ENCODE measurements at regions not wholly inside any gene's neighbourhood (a gene's known extent, or its start where the extent isn't known, plus 50 kb on each side); places are given as distances from the start of the nearest gene placed in this dataset.

DNA sequence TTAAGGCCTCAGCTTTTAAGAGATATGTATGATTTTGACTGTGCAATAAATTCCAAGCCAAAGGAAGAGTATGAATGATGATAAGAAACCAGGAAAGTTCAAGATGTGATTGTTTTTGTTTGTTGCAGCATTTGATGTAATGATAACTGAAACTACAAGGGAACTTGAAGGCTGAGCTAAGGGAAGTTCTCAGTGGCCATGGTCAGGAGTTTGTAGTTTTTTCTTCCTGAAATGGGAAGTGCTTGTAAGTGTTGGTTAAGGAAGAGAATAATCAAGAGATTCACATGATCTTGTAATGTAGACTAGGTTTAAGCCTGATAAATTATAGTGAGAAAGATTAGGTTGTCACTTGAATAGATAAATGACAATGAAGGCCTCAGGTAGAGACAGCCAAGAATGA is 53.4 kb downstream of the PTCHD4 start:
- DNase-seq (ENCODE audit: low spot score) = no peak

DNA sequence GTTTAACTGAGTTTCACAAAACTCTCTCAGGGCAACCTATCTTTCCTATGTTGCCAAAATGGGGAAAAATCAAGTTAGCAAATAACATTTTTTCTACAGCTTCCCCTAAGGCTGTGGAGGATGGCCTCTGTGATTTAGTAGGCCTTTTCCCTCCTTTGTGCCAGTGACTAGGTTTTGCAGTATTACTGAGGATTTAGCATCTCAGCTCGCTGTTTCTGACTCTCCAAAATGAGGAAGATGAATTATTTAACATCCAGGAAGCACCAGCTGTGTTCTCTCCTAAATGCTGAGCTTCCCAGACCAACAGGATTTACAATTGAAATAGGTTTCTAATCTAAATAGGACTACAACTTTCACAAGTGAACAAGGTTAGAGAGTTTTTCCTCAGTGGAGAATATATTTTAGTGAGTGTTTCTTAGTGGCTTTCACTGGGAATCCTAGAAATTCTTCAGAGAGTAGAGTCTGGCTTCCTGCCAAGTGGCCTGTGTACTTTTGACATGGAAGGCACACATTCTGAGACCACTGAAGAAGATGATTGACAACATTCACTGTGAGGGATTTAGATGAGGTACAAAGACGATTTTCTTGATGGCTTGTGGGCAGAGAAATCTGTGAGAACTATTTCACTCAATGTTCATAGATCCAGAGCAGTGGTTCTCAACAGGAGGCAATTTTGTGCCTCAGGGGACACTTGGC is 62.4 kb downstream of the PTCHD4 start:
- no peak for DNase-seq (ENCODE audit: low spot score)

DNA sequence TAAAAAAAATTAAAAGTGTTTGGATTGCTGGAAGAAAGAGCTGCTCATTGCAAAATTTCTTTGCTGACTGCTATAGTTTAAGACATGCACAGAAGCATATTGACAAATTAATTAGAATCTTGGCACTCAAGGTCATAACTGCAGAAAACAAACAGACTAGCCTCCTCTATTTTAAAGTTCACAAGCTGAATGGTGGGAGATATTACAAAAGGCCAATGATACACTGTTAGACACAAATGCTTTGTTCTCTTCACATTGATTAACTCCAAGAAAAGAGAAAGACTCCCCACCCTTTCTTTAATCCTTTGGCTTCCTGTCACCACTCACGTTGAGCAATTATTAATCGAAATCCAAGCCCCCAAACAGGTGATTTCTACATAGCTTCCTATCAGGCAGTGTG is 69.1 kb downstream of the PTCHD4 start:
- no peak for DNase-seq (ENCODE audit: low spot score)

DNA sequence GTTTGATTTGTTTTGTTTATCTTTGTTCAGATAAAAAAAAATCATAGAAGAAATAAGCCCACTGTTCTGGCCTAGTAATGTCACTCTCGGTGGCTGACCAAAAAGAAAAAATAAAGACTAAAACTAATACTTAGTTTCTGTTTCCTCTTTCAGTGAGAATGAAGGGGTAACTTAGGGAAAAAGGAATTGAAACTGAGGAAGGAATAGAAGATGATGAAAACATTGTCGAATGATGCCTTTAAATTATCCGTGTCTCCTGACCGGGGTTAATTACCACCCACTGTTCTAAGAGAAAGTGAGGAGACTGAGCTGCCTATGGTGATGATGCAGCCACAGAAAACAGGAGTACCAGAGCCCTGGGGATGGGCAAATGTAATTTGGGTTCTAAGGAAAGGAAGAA is 73.1 kb downstream of the PTCHD4 start:
- DNase-seq (ENCODE audit: low spot score) = no peak

DNA sequence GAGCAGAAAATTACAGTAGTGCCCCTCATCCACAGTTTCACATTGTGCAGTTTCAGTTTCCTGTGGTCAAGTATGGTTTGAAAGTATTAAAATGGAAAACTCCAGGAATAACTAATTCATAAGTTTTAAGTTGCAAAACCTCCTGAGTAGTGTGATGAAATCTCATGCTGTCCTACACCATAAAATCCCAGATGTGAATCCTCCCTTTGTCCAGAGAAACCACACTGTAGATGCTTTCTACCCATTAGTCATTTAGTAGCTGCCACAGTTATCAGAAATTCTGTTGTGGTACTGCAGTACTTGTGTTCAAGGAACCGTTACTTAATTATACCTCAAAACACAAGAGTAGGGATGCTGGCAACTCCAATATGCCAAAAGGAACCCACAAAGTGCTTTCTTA is 74.7 kb downstream of the PTCHD4 start:
- DNase-seq (ENCODE audit: low spot score) = no peak

DNA sequence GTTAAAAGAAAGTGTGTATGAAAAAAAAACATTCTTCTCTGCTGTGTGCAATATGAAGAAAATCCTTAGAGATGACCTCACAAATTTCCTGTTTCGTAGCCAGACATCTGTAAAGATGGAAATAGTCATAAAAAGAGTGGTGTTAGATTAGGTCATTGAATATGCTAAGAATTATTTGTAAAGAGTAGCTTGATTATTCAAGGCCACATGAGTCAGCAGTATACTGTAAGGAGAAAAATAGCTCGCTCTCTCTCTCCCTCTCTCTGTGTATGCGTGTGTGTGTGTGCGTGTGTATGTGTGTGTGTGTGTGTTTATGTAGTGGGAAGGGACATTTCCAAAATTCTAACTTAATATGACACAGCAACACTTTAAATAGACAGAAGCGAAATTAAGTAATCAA is 78.8 kb downstream of the PTCHD4 start:
- DNase-seq (ENCODE audit: low spot score) = no peak

DNA sequence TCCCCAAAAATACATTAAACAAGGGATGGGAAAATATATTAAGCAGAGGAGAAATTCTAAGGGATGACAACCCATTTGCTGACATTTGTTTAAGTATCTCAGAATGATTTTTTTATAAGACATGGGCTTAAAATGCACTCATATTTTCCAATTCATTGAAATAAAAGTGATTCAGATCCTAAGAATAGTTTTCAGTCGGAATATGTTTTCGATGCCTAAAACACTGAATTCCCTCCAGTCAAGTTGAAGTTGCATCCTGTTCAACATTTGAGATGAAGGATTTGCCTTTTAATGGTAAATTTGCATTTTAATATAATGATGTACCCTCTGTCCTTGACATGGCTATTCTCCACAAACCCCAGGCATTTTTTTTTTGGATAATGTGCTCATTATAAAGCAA is 79.3 kb downstream of the PTCHD4 start:
- no peak for DNase-seq (ENCODE audit: low spot score)

DNA sequence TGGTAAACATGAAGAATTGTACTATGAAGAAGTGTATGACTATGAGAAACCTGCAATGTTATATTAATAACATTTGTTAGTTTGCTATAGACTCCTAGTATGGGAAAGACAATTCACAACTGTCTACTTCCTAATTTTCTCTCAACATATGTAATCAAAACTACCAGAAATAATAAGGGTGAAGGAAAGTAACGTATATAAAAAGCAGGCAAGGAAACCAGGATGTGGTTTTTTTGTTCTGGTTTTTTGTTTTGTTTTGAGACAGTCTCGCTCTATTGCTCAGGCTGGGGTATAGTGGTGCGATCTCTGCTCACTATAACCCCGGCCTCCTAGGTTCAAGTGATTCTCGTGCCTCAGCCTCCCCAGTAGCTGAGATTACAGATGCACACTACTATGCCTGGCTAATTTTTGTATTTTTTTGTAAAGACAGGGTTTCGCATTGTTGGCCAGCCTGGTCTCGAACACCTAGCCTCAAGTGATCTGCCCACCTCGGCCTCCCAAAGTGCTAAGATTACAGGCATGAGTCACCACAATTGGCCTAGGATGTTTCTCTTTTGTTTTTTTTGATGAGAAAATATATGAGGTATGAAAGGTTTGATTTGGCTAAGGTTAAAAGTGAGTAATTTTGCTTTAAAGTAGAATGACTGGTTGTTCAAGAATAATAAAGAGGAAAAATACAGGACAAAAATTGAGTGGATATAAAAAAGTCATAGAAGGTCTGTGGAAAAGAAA is 83.1 kb downstream of the PTCHD4 start:
- DNase-seq (ENCODE audit: low spot score) = no peak

DNA sequence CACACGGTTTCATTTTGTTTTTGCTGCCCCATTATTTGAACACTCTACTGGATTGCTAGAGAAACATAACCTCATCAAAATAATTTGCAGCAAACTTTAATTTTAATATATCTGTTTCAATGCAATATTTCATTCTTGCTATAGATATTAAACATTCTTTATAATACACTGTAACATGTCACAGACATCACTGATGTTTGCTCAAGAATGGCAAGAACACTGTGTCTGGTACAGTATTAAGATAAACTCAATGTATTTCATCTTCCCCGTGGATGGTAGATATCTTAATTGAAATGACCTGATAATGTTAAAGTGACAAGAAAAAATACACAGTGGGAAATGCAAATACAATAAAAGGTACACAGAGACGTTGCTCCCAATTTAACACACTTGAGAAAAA is 86.0 kb downstream of the PTCHD4 start:
- DNase-seq (ENCODE audit: low spot score) = no peak

DNA sequence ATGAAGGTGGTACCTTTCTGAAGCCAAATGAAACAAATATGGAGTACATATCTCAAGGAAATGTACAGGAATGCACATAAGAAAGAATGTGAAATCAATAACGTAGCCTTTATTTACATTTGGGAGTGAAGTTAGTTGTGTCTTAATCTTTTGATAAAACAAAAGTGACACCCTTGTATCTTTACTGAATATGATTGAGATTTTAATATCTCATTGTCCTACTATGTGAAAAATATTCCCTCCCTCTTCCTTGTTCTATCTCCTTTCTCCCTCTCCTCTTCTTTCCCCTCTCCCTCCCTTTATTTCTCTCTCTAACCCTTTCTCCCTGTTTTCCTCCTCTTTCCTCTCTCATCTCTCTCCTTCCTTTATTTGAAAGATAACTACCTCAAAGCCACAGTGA is 89.1 kb downstream of the PTCHD4 start:
- no peak for DNase-seq (ENCODE audit: low spot score)

DNA sequence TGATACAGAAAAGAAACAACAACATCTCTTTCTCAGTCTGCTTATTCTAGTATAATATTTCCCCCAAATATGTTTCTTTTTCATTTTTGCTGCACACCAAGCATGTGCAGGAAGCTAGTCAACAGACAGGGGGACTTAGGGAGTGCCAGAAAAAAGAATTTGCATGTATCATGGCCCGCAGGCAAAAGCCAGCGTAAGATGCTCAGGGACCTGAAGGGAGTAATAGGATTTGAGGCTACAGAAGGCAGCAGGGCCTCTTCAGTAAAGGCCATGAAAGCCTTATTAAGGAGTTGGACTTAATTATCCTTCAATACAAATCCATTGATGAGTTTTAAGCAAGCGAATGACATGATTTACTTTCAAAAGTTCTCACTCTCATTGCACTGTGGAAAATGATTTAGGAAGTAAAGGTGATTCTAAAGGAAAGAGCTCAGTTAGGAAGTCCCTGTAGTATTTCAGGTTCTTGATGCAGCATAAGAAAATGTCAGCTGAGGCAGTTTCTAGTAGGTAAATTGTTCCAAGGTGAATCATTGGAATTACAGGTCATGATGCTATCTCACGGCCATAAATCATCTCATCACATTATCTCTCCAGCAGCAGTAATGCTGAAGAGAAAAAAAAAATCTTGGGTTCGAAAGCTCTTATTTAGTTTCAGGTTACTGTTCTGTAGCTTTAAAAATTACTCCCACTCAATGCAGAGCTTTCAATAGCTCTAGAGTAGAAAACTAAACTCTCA is 94.8 kb downstream of the PTCHD4 start:
- DNase-seq (ENCODE audit: low spot score) = no peak

DNA sequence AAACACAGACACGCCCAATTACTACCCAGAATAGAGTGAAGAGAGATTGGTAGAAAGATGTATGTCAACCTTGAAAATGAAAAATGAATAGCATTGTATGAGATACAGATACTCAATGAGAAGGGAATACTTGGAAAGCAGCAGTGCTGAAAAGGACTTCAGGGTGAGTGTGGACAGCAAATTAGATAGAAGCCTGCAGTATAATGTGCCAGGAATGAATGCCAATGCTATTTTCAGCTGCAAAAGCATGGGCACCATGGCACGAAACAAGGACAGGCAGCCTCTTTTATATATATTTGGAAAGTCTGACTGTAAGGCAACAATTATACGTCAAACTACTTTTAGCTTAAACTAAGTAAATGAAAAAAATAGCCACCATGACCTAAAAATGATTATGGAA is 118.2 kb downstream of the PTCHD4 start:
- no peak for DNase-seq (ENCODE audit: low spot score)

DNA sequence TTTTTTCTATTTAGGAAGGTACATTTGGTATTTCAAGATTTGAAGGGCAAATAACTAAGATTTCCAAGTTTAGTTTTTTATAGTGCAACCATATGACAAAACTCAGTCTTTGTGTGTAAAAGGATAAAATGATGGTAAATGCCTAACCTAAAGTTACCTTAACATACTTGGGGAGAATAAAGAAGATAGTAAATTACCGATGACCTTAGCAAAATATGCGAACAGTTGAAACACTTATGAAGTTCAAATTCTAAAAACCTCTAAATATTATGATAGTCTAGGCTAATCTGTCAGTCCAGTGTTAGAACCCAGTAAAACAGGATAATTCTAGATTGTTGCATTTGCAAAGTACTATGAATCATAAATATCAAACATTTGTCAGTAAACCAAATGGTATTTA is 127.5 kb downstream of the PTCHD4 start:
- no peak for DNase-seq (ENCODE audit: low spot score)

DNA sequence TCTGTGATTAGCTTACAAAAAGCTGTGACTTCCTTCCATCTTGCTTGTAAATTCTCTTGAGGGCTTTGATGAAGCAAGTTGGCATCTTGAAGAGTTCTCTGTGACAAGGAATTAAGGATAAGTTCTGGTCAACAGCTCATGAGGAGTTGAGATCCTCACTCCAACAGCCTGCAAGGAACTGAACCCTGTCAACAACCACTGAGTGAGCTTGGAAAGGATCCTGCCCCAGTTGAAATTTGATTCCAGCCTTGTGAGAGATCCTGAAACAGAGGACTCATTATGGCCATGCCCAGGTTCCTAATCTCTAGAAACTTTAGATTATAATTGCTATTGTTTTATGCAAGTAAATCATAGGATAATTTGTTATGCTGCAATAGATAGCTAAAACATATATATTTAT is 133.7 kb downstream of the PTCHD4 start:
- DNase-seq (ENCODE audit: low spot score) = no peak

DNA sequence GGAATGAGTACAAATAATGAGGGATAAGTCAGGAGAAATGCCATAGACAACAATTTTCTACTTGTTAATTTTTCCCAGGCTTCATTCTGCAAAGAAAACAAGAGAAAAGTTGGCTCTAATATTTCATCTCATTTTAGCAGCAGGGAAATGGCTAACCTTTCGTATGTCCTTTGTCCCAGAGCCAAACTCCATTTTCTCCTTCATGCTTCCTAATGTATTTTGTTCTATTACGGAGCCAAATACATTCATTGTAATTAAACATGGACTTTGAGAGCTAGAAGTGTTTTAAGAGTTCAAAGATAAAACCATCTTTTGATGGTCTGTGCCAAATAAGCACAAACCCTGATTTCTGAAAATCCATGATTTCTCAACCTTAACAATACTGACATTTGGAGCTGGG is 136.9 kb downstream of the PTCHD4 start:
- DNase-seq (ENCODE audit: low spot score) = no peak

DNA sequence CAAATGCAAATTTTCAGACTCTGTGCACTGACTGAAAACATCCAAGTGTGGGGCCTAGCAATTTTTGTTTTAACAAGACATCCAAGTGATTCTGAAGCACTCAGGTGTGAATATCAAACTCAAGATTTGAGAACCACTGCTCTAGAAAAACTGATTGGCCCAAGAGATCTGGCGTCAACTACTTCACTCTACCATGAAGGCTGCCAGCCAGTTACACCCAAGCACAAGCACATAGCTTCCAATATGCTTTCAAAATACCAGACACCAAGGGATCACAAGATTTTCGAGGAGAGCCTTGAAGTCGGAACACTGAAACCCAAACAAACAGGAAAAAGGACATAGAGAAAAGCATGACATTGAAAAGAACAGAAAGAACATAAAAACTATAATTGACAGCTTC is 140.2 kb downstream of the PTCHD4 start:
- DNase-seq (ENCODE audit: low spot score) = no peak

DNA sequence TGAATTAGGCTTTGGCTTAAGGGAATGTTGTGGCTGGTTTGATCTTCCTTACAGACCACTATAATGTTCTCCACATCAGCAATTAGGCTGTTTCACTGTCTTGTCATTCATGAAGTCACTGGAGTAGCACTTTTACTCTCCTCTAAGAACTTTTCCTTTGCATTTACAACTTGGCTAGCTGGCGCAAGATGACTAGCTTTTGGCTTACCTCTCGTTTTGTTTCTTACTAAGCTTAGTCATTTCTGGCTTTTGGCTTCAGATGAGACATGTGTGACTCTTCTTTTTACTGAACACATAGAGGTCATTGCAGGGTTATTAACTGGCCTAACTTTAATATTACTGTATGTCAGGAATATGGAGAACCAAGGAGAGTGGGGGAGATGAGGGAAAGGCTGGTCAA is 143.2 kb downstream of the PTCHD4 start:
- DNase-seq (ENCODE audit: low spot score) = no peak

DNA sequence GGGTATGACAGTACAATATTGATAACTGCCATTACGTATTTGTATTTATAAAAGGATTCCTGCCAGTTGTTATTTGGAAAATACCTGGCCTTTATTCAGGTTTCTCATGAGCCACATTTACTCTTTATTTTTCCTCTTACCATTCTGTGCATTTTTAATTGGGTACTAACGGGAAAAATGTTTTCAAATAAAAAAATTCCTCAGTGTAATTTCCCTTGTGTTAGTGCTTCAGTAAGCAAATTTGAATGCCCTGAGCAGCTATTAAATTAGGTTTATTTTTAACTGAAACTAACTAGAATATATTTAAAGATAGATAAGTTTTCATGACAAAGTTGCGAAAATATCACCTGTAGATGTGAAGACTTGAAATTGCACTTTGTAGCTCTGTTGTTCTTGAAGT is 146.0 kb downstream of the PTCHD4 start:
- no peak for DNase-seq (ENCODE audit: low spot score)

DNA sequence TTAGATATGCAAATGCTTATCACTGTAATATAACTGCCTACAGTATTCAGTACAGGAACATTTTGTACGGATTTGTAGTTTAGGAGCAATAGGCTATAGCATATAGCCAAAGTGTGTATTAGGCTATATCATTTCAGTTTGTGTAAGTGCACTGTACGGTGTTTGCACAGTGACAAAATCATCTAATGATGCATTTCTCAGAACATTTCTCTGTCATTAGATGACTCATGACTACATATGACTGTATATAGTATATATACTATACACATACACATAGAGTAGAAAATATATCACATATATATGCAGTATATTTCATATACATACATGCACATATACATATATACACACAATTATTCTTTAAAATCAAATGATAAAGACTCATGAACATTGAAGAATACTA is 158.4 kb downstream of the PTCHD4 start:
- no peak for DNase-seq (ENCODE audit: low spot score)

DNA sequence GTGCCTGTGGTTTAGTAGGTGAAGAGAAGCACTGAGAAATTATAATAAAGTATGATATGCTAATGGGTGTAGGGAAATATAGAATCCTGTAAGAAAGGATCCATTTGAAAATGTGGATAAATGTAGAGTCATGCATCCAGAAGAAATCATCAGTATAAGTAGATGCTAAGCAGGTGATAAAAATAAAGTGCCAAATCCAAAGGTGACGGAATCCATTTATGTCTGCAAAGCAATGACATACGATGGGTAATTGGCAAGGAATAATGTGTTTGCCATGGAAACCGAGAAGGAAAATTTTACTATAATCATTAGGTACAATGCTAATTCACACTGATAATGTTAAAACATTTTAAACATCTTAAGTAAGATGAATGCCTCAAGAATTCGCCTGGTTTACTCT is 163.0 kb downstream of the OPN5 start:
- no peak for DNase-seq (ENCODE audit: low spot score)

DNA sequence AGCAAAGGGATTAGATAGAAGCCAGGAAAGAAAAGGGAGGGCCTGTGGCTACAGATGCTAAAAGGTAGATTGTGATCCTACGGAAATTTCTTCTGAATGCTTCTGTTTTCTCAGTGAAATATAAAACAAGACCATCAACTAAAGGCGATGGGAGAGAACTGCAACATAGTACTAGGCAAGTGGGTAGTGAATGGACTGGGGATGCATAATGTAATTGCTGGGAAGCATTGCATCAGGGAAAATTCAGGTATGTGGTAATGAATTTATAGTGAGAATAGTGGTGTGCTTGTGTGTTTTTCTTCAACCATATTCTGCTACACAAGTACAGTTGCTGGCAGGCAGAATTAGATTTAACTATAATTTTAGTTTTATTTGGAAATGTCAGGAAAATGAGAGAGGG is 156.6 kb downstream of the OPN5 start:
- no peak for DNase-seq (ENCODE audit: low spot score)

DNA sequence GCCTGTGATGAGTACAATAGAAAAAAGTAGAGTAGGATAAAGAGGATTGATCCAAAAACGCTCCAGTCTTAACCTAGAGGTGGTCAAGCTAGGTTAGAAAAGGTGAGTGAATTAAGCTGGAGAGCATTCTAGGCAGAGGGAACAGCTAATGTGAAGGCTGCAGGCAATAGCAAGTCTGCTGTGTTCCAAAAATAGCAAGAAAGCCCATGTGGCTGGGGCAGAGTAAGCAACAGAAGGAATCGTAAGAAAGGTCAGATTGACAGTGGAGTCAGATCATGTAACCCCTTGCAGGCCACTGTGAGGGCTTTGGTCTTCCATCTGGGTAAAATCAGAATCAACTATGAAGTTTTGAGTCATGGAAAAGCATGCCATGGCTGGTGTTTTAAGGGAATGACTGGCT is 155.0 kb downstream of the OPN5 start:
- DNase-seq (ENCODE audit: low spot score) = no peak

DNA sequence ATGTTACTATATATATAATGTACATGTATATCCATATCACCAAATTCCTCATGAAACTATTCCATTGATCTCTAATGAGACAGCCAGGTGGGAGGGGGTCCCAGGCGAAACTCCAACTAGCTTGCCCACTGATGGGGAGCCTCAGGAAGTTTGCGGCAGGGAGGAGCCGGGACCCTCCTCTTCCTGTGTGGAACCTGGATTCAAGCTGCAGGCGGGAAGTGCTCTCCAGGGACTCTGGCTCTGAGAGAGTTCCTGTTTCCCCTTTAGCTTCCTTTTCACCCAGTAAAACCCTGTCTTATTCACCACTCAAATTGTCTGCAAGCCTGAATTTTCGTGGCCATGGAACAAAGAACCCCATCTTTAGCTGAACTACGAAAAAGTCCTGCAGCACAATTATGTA is 152.2 kb downstream of the OPN5 start:
- no peak for DNase-seq (ENCODE audit: low spot score)
